Skeletal muscle cell (primary cell): ENCODE measurements at regions not wholly inside any gene's neighbourhood (a gene's known extent, or its start where the extent isn't known, plus 50 kb on each side); places are given as distances from the start of the nearest gene placed in this dataset.
"Not testable (repeated sequence)": the region's sequence is repeated elsewhere in the genome, so short reads cannot be mapped to it uniquely, and the experiment has no call there.

ENCODE experiments used
- DNase-seq: peaks from one replicate; pipeline ENCODE4 v3.0.0-alpha.2; 2010; ENCODE audit warnings: low read depth
- H3K4me3 ChIP-seq: 2 replicates; pipeline ENCODE4 v1.5.1; 2011; ENCODE audit warnings: low read depth, mild to moderate bottlenecking, control low read depth, low read length, moderate library complexity

- H3K4me3 ChIP-seq = no peak overlapping the region
- no peak for DNase-seq
Measured at GRCh38 chr6:170201361-170201760, 89.5 kb downstream of the DLL1 start.

GRCh38 chr6:170200458-170200891 lies 90.4 kb downstream of the DLL1 start:
- no peak overlapping the region for H3K4me3 ChIP-seq
- DNase-seq = no peak

GRCh38 chr6:170199716-170200115 lies 91.2 kb downstream of the DLL1 start:
- DNase-seq = no peak
- H3K4me3 ChIP-seq = no peak overlapping the region

- no peak overlapping the region for H3K4me3 ChIP-seq
- DNase-seq = no peak
Measured at GRCh38 chr6:170198298-170198697, 92.6 kb downstream of the DLL1 start.

- no peak for DNase-seq
Measured at GRCh38 chr6:170193326-170193821, 97.5 kb downstream of the DLL1 start.

GRCh38 chr6:170192905-170193304 lies 98.0 kb downstream of the DLL1 start:
- no peak overlapping the region for H3K4me3 ChIP-seq
- no peak for DNase-seq

More at GRCh38 chr6:170193326-170193821, 97.5 kb downstream of the DLL1 start:
- no peak overlapping the region for H3K4me3 ChIP-seq

- DNase-seq = not testable (repeated sequence)
Measured at GRCh38 chr6:170192101-170192500, 98.8 kb downstream of the DLL1 start.

GRCh38 chr6:170190046-170190445 lies 100.8 kb downstream of the DLL1 start:
- no peak for DNase-seq
- H3K4me3 ChIP-seq = no peak overlapping the region

More at GRCh38 chr6:170192101-170192500, 98.8 kb downstream of the DLL1 start:
- H3K4me3 ChIP-seq = not testable (repeated sequence)

- no peak overlapping the region for H3K4me3 ChIP-seq
- DNase-seq = no peak
Measured at GRCh38 chr6:170189236-170189635, 101.6 kb downstream of the DLL1 start.

GRCh38 chr6:170188571-170189001 lies 102.3 kb downstream of the DLL1 start:
- H3K4me3 ChIP-seq = no peak overlapping the region
- no peak for DNase-seq

- no peak for DNase-seq
- H3K4me3 ChIP-seq = no peak overlapping the region
Measured at GRCh38 chr6:170187669-170188566, 103.0 kb downstream of the DLL1 start.

- no peak overlapping the region for H3K4me3 ChIP-seq
- DNase-seq = no peak
Measured at GRCh38 chr6:170186941-170187668, 103.8 kb downstream of the DLL1 start.

GRCh38 chr6:170186006-170186935 lies 104.6 kb downstream of the DLL1 start:
- DNase-seq = no peak
- no peak overlapping the region for H3K4me3 ChIP-seq

GRCh38 chr6:170185175-170185978 lies 105.5 kb downstream of the DLL1 start:
- DNase-seq = no peak

GRCh38 chr6:170184316-170184715 lies 106.6 kb downstream of the DLL1 start:
- H3K4me3 ChIP-seq = no peak overlapping the region
- DNase-seq = no peak

More at GRCh38 chr6:170185175-170185978, 105.5 kb downstream of the DLL1 start:
- no peak overlapping the region for H3K4me3 ChIP-seq

- H3K4me3 ChIP-seq = no peak overlapping the region
- no peak for DNase-seq
Measured at GRCh38 chr6:170183521-170183920, 107.4 kb downstream of the DLL1 start.

- no peak for DNase-seq
Measured at GRCh38 chr6:170182781-170183120, 108.1 kb downstream of the DLL1 start.

GRCh38 chr6:170182093-170182780 lies 108.6 kb downstream of the DLL1 start:
- H3K4me3 ChIP-seq = no peak overlapping the region
- no peak for DNase-seq

More at GRCh38 chr6:170182781-170183120, 108.1 kb downstream of the DLL1 start:
- H3K4me3 ChIP-seq = no peak overlapping the region
